Stimulated activated CD8-positive, alpha-beta memory T cell treated with anti-CD3 and anti-CD28 coated beads, Interleukin-7, amount 100 ng/mL, for 48 hours (primary cell): ENCODE measurements at regions not wholly inside any gene's neighbourhood (a gene's known extent, or its start where the extent isn't known, plus 50 kb on each side); places are given as distances from the start of the nearest gene placed in this dataset.
"Not testable (repeated sequence)": the region's sequence is repeated elsewhere in the genome, so short reads cannot be mapped to it uniquely, and the experiment has no call there.

Experiments
- DNase-seq, 2 donors: peaks; one replicate each; pipeline ENCODE4 v3.0.0-alpha.2; 2020; ENCODE audit warnings: low read depth in 1 of 2; ENCODE audit errors: extremely low read depth in 1 of 2

DNA sequence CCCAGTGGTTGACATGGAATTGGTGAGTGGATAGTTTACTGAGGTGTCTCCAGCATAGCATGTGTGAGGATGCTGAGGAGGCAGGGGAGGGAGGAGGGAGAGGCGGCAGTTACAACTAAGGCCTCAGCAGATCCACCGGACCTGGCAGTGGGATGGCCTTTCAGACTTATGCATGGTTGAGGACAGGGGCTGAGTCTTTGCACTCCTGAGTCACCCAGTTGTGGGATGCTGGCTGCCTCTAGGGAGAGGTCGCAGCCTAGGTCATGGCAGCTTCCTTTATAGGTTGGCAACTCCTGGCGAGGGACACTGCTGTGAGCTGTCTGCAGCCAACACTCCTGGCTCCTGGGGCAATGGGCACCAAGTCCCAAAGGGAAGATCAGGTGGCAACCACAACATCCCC, 380.3 kb downstream of the PREX1 start:
- DNase-seq, result no peak

DNA sequence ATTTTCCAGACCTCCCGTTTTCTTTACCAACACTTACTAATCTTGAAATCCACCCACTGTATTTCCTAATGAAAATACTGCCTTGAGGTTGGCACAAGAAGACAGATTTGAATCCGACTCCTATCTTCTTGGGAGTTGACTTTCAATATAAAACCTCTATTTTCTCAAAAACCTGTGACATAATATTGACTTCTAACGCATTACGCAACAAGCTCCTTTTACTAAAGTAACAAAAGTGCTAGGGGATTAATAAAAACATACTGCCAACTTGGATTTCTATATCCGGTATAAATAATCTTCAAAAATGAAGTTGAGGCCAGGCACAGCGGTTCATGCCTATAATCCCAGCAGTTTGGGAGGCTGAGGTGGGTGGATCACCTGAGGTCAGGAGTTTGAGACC, 382.0 kb downstream of the PREX1 start:
- DNase-seq, result no peak

DNA sequence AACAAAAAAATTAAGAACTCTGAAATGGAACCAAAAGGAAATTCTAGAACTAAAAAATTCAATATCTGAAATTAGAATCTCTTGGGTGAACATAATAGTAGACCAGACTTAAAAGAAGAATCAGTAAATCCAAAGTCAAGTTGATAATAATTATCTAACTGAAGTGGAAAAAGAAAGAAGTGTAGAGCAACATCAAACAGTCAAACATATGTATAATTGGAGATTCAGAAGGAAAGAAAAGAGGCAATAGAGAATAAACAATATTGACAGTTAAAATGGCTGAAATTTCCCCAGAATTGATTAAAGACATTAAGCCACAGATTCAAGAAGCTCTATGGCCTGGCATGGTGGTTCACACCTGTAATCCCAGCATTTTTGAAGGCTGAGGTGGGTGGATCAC, 383.6 kb downstream of the PREX1 start:
- DNase-seq, result no peak

DNA sequence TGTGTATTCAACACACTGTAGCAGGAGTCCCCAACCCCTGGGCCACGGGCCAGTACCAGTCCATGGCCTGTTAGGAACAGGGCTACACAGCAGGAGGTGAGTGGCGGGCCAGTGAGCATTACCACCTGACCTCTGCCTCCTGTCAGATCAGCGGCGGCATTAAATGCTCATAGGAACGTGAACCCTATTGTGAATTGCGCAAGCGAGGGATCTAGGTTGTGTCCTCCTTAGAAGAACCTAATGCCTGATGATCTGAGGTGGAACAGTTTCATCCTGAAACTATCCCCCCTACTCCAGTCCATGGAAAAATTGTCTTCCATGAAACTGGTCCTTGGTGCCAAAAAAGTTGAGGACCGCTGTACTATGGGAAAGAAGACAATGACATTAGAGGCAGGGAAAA, 386.9 kb downstream of the PREX1 start:
- DNase-seq, result no peak

DNA sequence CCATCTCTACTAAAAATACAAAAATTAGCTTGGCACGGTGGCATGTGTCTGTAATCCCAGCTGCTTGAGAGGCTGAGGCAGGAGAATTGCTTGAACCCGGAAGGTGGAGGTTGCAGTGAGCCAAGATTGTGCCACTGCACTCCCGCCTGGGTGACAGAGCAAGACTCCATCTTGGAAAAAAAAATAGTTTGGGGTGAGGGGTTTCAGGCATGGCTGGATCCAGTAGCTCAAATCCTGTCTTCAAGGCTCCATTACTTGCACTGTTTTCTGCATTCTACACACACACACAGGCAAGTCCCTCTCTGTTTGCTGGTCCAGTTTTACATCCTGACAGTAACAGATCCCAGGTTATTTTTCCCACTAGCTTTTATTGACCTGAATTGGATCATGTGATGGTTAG, 387.5 kb downstream of the PREX1 start:
- not testable (repeated sequence) for DNase-seq

DNA sequence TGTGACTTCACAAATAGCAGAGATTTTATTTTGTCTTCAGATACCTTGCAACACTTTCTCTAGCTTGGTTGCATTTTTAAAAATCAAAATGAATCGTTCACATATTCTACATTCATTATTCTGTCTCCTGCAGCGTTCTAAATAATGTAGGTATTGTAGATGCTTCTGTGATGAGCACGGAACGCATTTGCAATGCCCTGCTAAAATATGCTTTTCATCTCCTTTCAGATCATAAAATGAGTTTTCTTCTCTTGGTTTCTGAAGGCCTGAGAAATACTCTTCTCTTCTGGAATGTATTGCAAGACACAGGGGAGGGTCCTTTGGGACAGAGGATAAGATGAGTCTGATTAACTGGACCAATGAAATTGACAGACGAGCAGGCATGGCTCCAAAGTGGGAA, 390.7 kb downstream of the PREX1 start:
- DNase-seq, result no peak

DNA sequence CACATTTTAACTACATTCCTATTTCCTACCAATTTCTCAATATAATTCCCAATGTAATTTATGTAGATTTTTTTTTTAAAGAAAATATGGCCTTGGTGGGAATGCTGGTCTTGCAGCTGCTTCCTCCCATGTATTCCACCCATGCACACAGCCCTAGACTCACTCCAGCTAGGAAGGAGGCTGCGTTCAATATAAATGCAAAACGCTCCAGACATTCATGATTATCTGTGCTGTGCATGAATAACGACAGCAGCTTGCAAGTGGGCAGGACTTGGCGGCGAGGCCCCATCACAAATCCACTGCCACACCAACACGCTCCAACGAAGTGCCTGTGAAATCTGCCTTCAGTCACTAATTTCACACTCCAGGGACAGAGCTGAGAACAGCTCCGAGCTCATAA, 391.2 kb downstream of the PREX1 start:
- not testable (repeated sequence) for DNase-seq

DNA sequence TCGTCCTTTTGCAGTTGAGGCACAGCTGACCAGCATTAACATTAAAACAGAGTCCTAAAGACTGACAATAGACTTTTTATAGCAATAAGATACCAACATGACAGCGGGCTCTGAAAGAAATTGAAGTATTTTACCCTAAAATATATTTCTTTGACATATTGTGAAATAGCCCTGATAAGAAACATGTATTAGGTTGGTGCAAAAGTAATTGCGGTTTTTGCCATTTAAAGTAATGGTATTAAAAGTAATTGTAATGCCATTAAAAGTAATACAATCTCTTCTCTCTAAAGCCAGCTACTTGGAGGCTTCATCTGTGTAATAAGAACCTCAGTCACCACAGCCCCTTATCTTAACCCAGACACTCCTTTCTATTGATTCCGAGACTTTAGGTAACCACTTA, 394.6 kb downstream of the PREX1 start:
- DNase-seq, result no peak

DNA sequence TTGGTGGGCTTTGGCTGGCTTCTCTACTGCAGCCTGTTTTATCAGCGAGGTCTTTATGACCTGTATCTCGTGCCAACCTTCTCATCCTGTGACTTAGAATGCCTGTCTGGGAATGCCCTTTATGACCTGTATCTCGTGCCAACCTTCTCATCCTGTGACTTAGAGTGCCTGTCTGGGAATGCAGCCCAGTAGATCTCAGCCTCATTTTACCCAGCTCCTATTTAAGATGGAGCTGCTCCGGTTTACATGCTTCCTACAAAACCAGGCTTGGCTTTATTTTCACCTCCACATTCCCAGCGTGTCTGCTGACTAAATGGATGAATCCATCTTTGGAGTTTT, 395.3 kb downstream of the PREX1 start:
- no peak for DNase-seq

DNA sequence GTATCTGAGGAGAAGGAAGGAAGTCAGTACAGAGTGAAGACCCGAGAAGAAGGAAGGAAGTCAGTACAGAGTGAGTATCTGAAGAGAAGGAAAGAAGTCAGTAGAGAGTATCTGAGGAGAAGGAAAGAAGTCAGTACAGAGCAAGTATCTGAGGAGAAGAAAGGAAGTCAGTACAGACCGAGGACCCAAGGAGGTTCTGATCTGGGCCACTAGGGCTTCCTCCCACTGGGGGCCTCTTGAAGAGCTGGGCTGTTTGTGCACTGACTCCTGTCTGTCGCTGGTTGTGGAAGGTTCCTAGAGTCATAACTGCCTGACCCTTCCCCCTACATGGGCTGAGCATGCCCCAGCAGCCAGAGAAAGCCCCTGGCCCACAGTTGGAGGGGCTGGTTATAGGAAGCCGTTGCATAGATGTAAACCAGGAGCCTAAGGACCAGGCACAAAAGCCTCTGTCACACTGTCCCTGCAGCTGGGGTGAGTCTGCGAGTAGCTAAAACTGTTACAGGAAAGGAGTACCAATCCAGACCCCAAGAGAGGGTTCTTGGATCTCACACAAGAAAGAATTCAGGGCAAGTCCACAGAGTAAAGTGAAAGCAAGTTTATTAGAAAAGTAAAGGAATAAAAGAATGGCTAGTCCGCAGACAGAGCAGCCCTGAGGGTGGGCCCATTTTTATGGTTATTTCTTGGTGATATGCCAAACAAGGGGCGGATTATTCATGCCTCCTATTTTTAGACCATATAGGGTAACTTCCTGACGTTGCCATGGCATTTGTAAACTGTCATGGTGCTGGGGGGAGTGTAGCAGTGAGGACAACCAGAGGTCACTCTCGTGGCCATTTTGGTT, 395.9 kb downstream of the PREX1 start:
- DNase-seq, result no peak

DNA sequence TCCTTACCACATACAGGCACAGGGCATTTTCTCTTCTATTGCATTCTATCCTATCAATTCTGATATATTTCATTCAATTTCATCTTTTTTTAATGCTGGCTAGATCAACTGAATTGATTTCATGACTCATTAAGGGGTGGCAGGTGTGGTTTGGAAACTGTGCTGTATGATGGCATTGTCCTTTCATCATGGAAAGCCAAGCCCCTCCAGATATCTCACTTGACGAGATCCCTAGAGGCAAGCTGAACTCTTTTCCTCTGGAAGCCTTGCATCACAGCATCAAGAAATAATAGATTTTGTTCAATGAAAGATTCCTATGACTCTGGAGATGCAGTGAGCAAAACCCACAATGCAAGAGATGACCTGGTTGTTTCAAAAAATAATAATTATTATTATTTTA, 401.2 kb downstream of the PREX1 start:
- DNase-seq, result no peak

DNA sequence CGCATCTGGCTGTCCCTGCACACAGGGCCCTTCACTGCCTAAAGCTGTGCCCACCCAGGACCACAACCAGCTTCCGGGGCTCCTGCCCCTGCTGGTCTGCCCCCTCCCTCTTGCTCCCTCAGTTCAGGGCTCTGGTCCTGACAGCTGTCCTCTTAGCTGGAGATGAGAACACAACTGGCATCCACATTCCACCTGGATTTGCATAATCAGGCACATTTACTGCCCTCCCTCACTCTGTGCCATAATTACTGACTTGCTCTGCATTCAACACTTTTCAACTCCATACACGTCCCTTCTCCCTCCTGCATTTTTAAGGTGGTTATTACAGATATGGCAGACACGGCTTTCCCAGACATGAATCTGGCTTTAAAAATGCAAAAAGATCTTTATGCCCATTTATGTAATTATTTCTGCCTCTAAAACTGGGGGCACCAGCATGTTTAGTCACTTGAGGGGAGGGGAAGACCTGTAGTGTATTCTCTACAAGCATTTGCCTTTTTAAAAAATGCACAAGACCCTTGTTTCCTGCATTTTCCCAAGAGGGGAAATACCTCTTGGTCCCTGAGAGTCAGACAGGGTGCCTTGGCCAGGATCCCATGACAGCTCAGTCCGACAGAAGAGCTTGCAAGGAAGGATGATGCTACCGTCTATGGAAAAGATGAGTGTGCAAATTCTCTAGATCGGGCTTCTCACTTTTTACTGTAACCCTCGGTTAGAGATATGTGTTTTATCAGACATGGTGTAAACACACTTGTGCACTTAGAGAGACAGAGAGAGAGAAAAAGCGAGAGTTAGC, 401.8 kb downstream of the PREX1 start:
- no peak for DNase-seq

DNA sequence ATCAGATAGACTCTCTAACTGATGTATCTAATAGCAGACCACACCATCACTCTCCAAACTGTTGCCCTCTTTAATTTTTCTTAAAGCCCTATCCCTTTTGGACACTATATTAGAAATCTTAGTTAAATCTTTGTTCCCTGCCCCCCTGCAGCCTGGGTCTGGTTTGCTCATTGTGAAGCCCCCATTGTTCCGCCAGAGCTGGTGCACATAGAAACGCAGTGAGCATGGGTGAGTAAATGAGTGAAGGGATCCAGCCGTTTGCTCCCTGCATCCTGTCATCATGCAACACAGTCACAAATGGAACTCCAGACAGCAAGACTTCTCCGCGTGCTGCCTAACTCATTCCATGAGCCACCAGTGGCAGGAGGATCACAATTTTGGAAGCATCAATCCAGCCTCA, 402.5 kb downstream of the PREX1 start:
- DNase-seq, result no peak

DNA sequence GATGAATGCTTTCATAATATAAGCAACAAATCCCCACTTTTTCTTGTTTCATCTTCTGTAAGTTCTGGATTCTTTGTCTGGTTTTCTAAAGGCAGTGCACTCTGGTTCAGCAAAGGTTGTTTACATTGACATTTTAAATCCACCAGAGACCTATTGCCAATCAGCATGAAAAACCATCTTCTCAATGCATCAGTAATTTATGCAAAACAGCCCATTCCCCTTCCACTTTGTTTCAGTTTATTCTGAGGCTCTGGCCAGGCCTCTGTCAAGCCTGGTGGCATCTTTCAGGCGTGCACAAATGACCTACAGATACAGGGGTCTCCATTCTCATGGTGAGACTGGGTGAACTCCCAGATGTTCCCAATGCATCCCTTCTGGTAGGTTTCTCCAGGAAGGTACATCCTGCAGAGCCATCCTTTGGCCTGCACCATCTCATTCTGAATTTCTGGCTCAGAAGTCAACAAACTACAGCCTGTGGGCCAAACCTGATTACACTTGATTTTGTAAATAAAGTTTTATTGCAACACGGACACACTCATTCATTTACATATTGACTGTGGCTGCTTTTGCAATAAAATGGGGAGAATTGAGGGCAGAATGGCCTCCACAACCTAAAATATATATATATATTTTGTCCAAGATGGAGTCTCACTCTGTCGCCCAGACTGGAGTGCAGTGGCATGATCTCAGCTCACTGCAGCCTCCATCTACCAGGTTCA, 405.4 kb downstream of the PREX1 start:
- DNase-seq, result no peak

DNA sequence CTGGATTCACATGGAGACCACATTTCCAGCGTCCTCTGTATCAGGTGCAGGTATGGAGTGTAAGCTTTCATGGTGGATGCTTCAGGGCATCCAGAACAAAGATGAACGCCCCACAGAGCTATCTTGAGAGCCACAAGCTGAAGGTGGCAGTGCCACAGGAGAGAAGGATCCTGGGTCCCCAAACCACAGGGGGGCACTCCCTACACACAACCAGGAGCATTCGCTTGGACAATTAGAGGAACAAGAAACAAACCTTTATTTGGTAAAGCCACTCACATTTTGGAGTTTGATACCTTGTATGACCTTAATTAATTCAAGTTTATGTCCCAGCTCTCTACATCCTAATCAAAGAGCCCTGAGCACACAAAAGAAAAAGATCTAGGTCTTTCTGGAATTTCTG, 406.3 kb downstream of the PREX1 start:
- DNase-seq, result no peak

DNA sequence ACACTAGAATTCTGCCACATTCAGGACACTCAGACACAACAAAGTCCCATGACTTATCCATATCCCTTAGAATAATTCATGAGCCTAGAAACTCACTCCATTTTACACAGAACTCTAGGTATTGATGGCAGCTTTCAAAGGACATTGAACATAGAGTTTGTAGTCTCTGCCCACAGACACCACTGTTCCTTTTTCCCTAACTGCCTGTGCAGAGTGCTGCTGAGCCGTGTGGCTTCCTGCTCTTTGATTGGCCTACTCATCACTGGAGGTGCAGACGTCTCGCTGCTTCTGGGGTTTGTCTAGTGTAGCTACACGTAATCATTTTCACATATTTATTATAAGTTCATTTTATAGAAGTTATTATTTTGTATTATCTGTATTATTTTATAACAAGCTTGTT, 407.6 kb downstream of the PREX1 start:
- no peak for DNase-seq

DNA sequence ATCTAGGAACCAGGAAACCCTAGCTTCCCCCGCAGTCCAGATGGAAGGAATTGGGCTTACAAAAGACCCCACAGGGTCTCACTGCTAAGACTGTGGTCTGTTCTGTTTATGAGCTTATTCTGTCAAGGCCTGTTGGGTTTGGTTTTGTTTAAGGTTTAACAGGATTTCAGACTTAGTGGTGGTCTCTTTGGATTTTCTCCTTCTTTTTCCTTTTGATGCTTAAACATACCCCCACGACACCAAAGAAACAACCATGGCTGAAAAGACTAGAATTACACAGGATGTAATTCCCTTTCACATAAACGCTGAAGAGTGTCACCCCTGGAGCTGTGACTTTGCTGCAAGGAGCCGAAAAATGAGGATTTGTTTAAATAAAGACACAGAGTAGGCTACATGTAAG, 408.6 kb downstream of the PREX1 start:
- no peak for DNase-seq

DNA sequence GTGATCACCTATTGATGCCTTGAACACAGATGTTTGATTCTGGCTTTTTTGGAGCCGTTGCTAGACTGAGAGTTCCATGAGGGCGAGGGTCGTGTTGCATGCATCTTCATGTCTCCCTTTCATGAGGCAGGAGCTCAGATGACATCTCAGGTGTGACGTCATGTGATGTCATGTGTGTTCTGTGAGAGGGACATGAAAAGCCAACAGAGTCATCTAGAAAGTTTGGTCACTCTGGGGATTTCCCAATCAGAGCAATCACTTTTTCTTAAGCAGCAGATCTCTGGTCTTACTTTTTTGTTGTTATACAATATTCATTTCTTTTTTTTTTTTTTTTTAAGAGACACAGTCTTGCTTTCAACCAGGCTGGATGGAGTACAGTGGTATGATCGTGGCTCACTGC, 411.8 kb downstream of the PREX1 start:
- DNase-seq, result no peak

DNA sequence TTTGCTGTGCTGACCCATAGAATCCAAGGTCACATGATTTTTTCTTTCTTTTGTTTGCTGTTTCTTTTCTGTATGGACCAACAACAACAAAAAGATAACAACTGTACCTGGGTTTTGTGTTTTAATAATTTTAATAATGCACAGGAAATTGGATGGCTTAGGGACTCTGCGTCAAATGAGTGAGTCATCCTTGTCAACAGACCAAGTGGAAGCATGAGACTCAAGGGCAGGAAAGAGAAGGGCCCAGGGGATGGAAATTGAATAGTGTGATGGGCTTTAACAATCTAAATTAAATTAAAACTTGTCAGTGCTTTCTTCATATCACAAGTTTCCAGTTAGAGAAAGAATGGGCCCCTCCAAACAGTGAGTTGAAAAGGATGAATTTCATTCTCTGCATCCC, 413.0 kb downstream of the PREX1 start:
- DNase-seq, result no peak

DNA sequence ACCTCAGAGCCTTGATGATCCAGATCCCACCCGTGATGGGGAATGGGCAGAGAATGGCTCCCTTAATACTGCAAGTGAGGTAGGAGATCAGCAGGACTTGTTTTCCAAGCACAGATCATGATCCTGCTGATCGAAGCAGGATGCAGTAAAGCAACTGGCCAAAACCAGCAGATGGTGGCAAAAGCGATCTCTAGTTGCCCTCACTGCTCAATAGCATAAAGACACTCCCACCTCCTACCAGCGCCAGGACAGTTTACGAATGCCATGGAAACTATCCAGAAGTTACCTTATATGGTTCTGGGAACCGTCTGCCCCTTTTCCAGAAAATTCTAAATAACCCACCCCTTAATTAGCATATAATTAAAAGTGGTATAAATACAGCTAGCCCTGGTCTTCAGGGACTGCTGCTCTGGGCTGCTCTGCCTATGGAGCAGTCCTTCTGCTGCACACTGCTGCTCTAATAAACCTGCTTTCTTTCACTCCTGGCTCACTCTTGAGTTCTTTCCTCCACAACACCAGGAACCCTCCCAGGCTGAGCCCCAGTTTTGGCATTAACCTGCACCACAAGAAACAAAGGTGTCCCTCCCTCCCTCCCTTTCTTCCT, 415.8 kb downstream of the PREX1 start:
- no peak for DNase-seq

DNA sequence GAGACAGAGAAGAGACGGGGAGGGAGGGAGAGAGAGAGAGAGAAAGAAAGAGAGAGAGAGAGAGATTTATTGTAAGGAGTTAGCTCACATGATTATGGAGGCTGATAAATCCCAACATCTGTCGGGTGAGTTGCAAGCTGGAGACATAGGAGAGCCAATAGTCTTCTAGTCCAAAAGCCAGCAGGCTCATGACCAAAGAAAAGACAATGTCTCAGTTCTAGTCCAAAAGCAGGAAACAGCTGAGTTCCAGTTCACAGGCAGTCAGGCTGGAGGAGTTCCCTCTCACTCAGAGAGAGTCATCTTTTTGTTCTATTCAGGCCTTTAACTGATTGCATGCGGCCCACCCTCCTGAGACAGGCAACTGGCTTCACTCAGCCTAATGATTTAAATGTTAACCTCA, 416.6 kb downstream of the PREX1 start:
- DNase-seq, result no peak
